CD8-positive, alpha-beta memory T cell (primary cell): ENCODE measurements at regions not wholly inside any gene's neighbourhood (a gene's known extent, or its start where the extent isn't known, plus 50 kb on each side); places are given as distances from the start of the nearest gene placed in this dataset.

Experiments
- CTCF ChIA-PET: fragments of 350-600 bp; sonication (Branson Sonifier 250); formaldehyde crosslinking; loops from one replicate; lab custom pipeline; 2021; ENCODE audit warnings: antibody characterized with exemption; lab: Charles Lee
- POLR2A ChIA-PET: fragments of 350-600 bp; sonication (Branson Sonifier 250); formaldehyde crosslinking; loops from one replicate; lab custom pipeline; 2021; ENCODE audit warnings: antibody characterized with exemption; lab: Charles Lee
- DNase-seq, 5 donors: peaks; one replicate each; pipeline versions ENCODE4 v3.0.0 to v3.0.0-alpha.2; 2020 to 2022; ENCODE audit warnings: mixed read lengths in 1 of 5
- H3K27ac ChIP-seq: one replicate; pipeline ENCODE4 v1.7.0; 2013; ENCODE audit warnings: low read depth, mild to moderate bottlenecking, low read length, moderate library complexity
- H3K27me3 ChIP-seq: 2 replicates; pipeline ENCODE4 v1.7.0; 2013; ENCODE audit warnings: low read length, mild to moderate bottlenecking; ENCODE audit not compliant: insufficient read depth, poor library complexity, severe bottlenecking
- H3K36me3 ChIP-seq: 2 replicates; pipeline ENCODE4 v1.7.0; 2013; ENCODE audit warnings: mild to moderate bottlenecking, low read length, moderate library complexity; ENCODE audit not compliant: insufficient read depth
- H3K4me1 ChIP-seq: 2 replicates; pipeline ENCODE4 v1.7.0; 2013; ENCODE audit warnings: mild to moderate bottlenecking, low read length, moderate library complexity; ENCODE audit not compliant: insufficient read depth
- H3K4me3 ChIP-seq: 2 replicates; pipeline ENCODE4 v1.7.0; 2013; ENCODE audit warnings: mild to moderate bottlenecking, low read length
- H3K9me3 ChIP-seq: 2 replicates; pipeline ENCODE4 v1.7.0; 2013; ENCODE audit warnings: mild to moderate bottlenecking, low read length
- H3K27ac Mint-ChIP-seq, 8 donors: one replicate each; pipeline ENCODE4 v1.8.0; 2020 to 2021; ENCODE audit warnings: mixed read lengths in 8 of 8, mild to moderate bottlenecking in 6 of 8, inconsistent platforms in 3 of 8, moderate library complexity in 3 of 8
- H3K27me3 Mint-ChIP-seq, 2 donors: one replicate each; pipeline ENCODE4 v1.8.0; 2020 to 2021; ENCODE audit warnings: mixed read lengths in 2 of 2, mild to moderate bottlenecking in 1 of 2, moderate library complexity in 1 of 2
- H3K36me3 Mint-ChIP-seq, 3 donors: one replicate each; pipeline ENCODE4 v1.8.0; 2020 to 2021; ENCODE audit warnings: mixed read lengths in 3 of 3, inconsistent platforms in 1 of 3, mild to moderate bottlenecking in 1 of 3
- H3K4me1 Mint-ChIP-seq, 3 donors: one replicate each; pipeline ENCODE4 v1.8.0; 2020 to 2021; ENCODE audit warnings: mixed read lengths in 3 of 3, inconsistent platforms in 1 of 3, mild to moderate bottlenecking in 1 of 3
- H3K4me3 Mint-ChIP-seq, 7 donors: one replicate each; pipeline ENCODE4 v1.8.0; 2020 to 2021; ENCODE audit warnings: mixed read lengths in 7 of 7, mild to moderate bottlenecking in 6 of 7, moderate library complexity in 4 of 7, inconsistent platforms in 2 of 7
- H3K9me3 Mint-ChIP-seq, 5 donors: one replicate each; pipeline ENCODE4 v1.8.0; 2020 to 2022; ENCODE audit warnings: mixed read lengths in 5 of 5, mild to moderate bottlenecking in 3 of 5, moderate library complexity in 2 of 5, inconsistent platforms in 1 of 5

GRCh38 chr6:71402096-71402495 is 113.5 kb downstream of the OGFRL1 start:
- ChIA-PET POLR2A (no interaction called here), CTCF (no interaction called here)
- H3K27ac Mint-ChIP-seq: no peak overlapping the region
- no peaks in the 10 kb centered on the region for H3K9me3 Mint-ChIP-seq
- no peaks in the 10 kb centered on the region for H3K4me1 ChIP-seq
- H3K36me3 Mint-ChIP-seq: no peaks in the 10 kb centered on the region
- no peaks in the 10 kb centered on the region for H3K36me3 ChIP-seq
- H3K27me3 ChIP-seq: no peaks in the 10 kb centered on the region
- H3K4me3 Mint-ChIP-seq: no peak overlapping the region
- H3K4me1 Mint-ChIP-seq: no peaks in the 10 kb centered on the region
- H3K27ac ChIP-seq: no peak overlapping the region
- no peak overlapping the region for H3K4me3 ChIP-seq
- no peaks in the 10 kb centered on the region for H3K9me3 ChIP-seq
- DNase-seq: no peak
- H3K27me3 Mint-ChIP-seq: peaks cover 3 to 21% of the 10 kb centered on the region in 2 donors

- H3K27me3 ChIP-seq: no peaks in the 10 kb centered on the region
- H3K27me3 Mint-ChIP-seq: peaks cover 3 to 18% of the 10 kb centered on the region in 2 donors
- ChIA-PET POLR2A (no interaction called here), CTCF (no interaction called here)
- H3K9me3 ChIP-seq: no peaks in the 10 kb centered on the region
- H3K4me3 Mint-ChIP-seq: no peak overlapping the region
- H3K36me3 Mint-ChIP-seq: no peaks in the 10 kb centered on the region
- no peaks in the 10 kb centered on the region for H3K9me3 Mint-ChIP-seq
- H3K4me1 ChIP-seq: no peaks in the 10 kb centered on the region
- H3K36me3 ChIP-seq: no peaks in the 10 kb centered on the region
- no peaks in the 10 kb centered on the region for H3K4me1 Mint-ChIP-seq
- DNase-seq: no peak
- no peak overlapping the region for H3K27ac Mint-ChIP-seq
- H3K27ac ChIP-seq: no peak overlapping the region
- H3K4me3 ChIP-seq: no peak overlapping the region
Measured at GRCh38 chr6:71403422-71404134, 115.0 kb downstream of the OGFRL1 start.

- H3K27me3 Mint-ChIP-seq: peaks cover 3 to 21% of the 10 kb centered on the region in 2 donors
- H3K27ac ChIP-seq: no peak overlapping the region
- no peaks in the 10 kb centered on the region for H3K4me1 Mint-ChIP-seq
- no peak for DNase-seq
- no peaks in the 10 kb centered on the region for H3K27me3 ChIP-seq
- no peaks in the 10 kb centered on the region for H3K36me3 Mint-ChIP-seq
- H3K4me3 ChIP-seq: no peak overlapping the region
- POLR2A ChIA-PET: no interaction called here
- H3K4me1 ChIP-seq: no peaks in the 10 kb centered on the region
- no peaks in the 10 kb centered on the region for H3K9me3 ChIP-seq
- no peaks in the 10 kb centered on the region for H3K9me3 Mint-ChIP-seq
- no peak overlapping the region for H3K27ac Mint-ChIP-seq
- H3K4me3 Mint-ChIP-seq: no peak overlapping the region
- CTCF ChIA-PET: no interaction called here
- no peaks in the 10 kb centered on the region for H3K36me3 ChIP-seq
Measured at GRCh38 chr6:71404145-71404966, 115.7 kb downstream of the OGFRL1 start.

- Histone ChIP-seq H3K36me3 (no peaks in the 10 kb centered on the region), H3K9me3 (no peaks in the 10 kb centered on the region), H3K27ac (no peak overlapping the region), H3K27me3 (no peaks in the 10 kb centered on the region), H3K4me1 (no peaks in the 10 kb centered on the region), H3K4me3 (no peak overlapping the region)
- no peaks in the 10 kb centered on the region for H3K36me3 Mint-ChIP-seq
- peaks cover 3 to 21% of the 10 kb centered on the region in 2 donors for H3K27me3 Mint-ChIP-seq
- DNase-seq: no peak
- H3K4me3 Mint-ChIP-seq: no peak overlapping the region
- H3K4me1 Mint-ChIP-seq: no peaks in the 10 kb centered on the region
- CTCF ChIA-PET: no interaction called here
- H3K27ac Mint-ChIP-seq: no peak overlapping the region
- H3K9me3 Mint-ChIP-seq: no peaks in the 10 kb centered on the region
- POLR2A ChIA-PET: no interaction called here
Measured at GRCh38 chr6:71404967-71405278, 116.3 kb downstream of the OGFRL1 start.

GRCh38 chr6:71405416-71405815 is 116.8 kb downstream of the OGFRL1 start:
- no peak for DNase-seq
- CTCF ChIA-PET: no interaction called here
- H3K27ac Mint-ChIP-seq: no peak overlapping the region
- H3K27me3 Mint-ChIP-seq: peaks cover 3 to 21% of the 10 kb centered on the region in 2 donors
- H3K4me1 Mint-ChIP-seq: peaks cover 0 to 4% (median 0%) of the 10 kb centered on the region in 3 donors
- POLR2A ChIA-PET: no interaction called here
- Histone ChIP-seq H3K4me1 (no peaks in the 10 kb centered on the region), H3K27ac (no peak overlapping the region), H3K27me3 (no peaks in the 10 kb centered on the region), H3K4me3 (no peak overlapping the region), H3K36me3 (no peaks in the 10 kb centered on the region), H3K9me3 (no peaks in the 10 kb centered on the region)
- no peak overlapping the region for H3K4me3 Mint-ChIP-seq
- no peaks in the 10 kb centered on the region for H3K36me3 Mint-ChIP-seq
- H3K9me3 Mint-ChIP-seq: no peaks in the 10 kb centered on the region

- H3K27ac ChIP-seq: no peak overlapping the region
- Mint-ChIP-seq H3K27ac (no peak overlapping the region), H3K4me3 (no peak overlapping the region), H3K36me3 (no peaks in the 10 kb centered on the region), H3K27me3 (peaks cover 2 to 23% of the 10 kb centered on the region in 2 donors), H3K4me1 (peaks cover 0 to 4% (median 0%) of the 10 kb centered on the region in 3 donors), H3K9me3 (no peaks in the 10 kb centered on the region)
- H3K4me1 ChIP-seq: no peaks in the 10 kb centered on the region
- ChIA-PET POLR2A (no interaction called here), CTCF (no interaction called here)
- no peaks in the 10 kb centered on the region for H3K36me3 ChIP-seq
- H3K4me3 ChIP-seq: no peak overlapping the region
- DNase-seq: no peak
- H3K27me3 ChIP-seq: no peaks in the 10 kb centered on the region
- no peaks in the 10 kb centered on the region for H3K9me3 ChIP-seq
Measured at GRCh38 chr6:71406865-71407860, 118.6 kb downstream of the OGFRL1 start.

- Mint-ChIP-seq H3K27ac (no peak overlapping the region), H3K27me3 (peaks cover 2 to 25% of the 10 kb centered on the region in 2 donors), H3K9me3 (no peaks in the 10 kb centered on the region), H3K4me3 (no peak overlapping the region), H3K4me1 (peaks cover 0 to 4% (median 0%) of the 10 kb centered on the region in 3 donors), H3K36me3 (no peaks in the 10 kb centered on the region)
- no peaks in the 10 kb centered on the region for H3K9me3 ChIP-seq
- H3K27me3 ChIP-seq: no peaks in the 10 kb centered on the region
- POLR2A ChIA-PET: no interaction called here
- CTCF ChIA-PET: no interaction called here
- no peak overlapping the region for H3K4me3 ChIP-seq
- no peaks in the 10 kb centered on the region for H3K36me3 ChIP-seq
- no peak overlapping the region for H3K27ac ChIP-seq
- DNase-seq: no peak
- H3K4me1 ChIP-seq: no peaks in the 10 kb centered on the region
Measured at GRCh38 chr6:71408787-71409723, 120.4 kb downstream of the OGFRL1 start.
